ENCODE measurements at regions not wholly inside any gene's neighbourhood (a gene's known extent, or its start where the extent isn't known, plus 50 kb on each side); places are given as distances from the start of the nearest gene placed in this dataset.

- DNase-seq (ENCODE audit: low read depth), result no peak
Measured at GRCh38 chr14:22456998-22457594, 131.9 kb downstream of the DAD1 start.

GRCh38 chr14:22456421-22456820 is 132.6 kb downstream of the DAD1 start:
- no peak for DNase-seq (ENCODE audit: low read depth)

- DNase-seq (ENCODE audit: low read depth), result no peak
Measured at GRCh38 chr14:22452330-22452729, 136.7 kb downstream of the DAD1 start.

- no peak for DNase-seq (ENCODE audit: low read depth)
Measured at GRCh38 chr14:22450266-22450665, 138.8 kb downstream of the DAD1 start.

GRCh38 chr14:22449600-22449905 is 139.5 kb downstream of the DAD1 start:
- no peak for DNase-seq (ENCODE audit: low read depth)

- DNase-seq (ENCODE audit: low read depth), result peak; percentile 56
Measured at GRCh38 chr14:22448905-22449599, 140.0 kb downstream of the DAD1 start.

GRCh38 chr14:22448035-22448904 is 140.8 kb downstream of the DAD1 start:
- DNase-seq (ENCODE audit: low read depth), result no peak

GRCh38 chr14:22438742-22439141 is 150.3 kb downstream of the DAD1 start:
- DNase-seq (ENCODE audit: low read depth), result no peak

- DNase-seq (ENCODE audit: low read depth), result no peak
Measured at GRCh38 chr14:22434901-22435550, 154.0 kb downstream of the DAD1 start.

- no peak for DNase-seq (ENCODE audit: low read depth)
Measured at GRCh38 chr14:22434030-22434429, 155.0 kb downstream of the DAD1 start.

- no peak for DNase-seq (ENCODE audit: low read depth)
Measured at GRCh38 chr14:22433069-22433468, 156.0 kb downstream of the DAD1 start.

GRCh38 chr14:22432348-22432976 is 156.6 kb downstream of the DAD1 start:
- DNase-seq (ENCODE audit: low read depth), result peak; percentile 95

- no peak for DNase-seq (ENCODE audit: low read depth)
Measured at GRCh38 chr14:22429546-22430294, 159.3 kb downstream of the DAD1 start.

GRCh38 chr14:22428700-22429291 is 160.2 kb downstream of the DAD1 start:
- DNase-seq (ENCODE audit: low read depth), result peak; percentile 57

- peak; percentile 59 for DNase-seq (ENCODE audit: low read depth)
Measured at GRCh38 chr14:22427771-22428231, 161.2 kb downstream of the DAD1 start.

- DNase-seq (ENCODE audit: low read depth), result no peak
Measured at GRCh38 chr14:22426711-22427110, 162.3 kb downstream of the DAD1 start.

- DNase-seq (ENCODE audit: low read depth), result no peak
Measured at GRCh38 chr14:22423958-22424357, 165.1 kb downstream of the DAD1 start.

GRCh38 chr14:22422238-22422637 is 166.8 kb downstream of the DAD1 start:
- no peak for DNase-seq (ENCODE audit: low read depth)

GRCh38 chr14:22420598-22421186 is 168.3 kb downstream of the DAD1 start:
- DNase-seq (ENCODE audit: low read depth), result peak; percentile 57

- no peak for DNase-seq (ENCODE audit: low read depth)
Measured at GRCh38 chr14:22419620-22420019, 169.4 kb downstream of the DAD1 start.
